Hippocampal formation (tissue), 2 donors: ENCODE measurements at regions not wholly inside any gene's neighbourhood (a gene's known extent, or its start where the extent isn't known, plus 50 kb on each side); places are given as distances from the start of the nearest gene placed in this dataset.

Source experiments
- DNase-seq, 2 donors: peaks; one replicate each; lab custom pipeline; 2025; lab: John Stamatoyannopoulos, UW

DNA sequence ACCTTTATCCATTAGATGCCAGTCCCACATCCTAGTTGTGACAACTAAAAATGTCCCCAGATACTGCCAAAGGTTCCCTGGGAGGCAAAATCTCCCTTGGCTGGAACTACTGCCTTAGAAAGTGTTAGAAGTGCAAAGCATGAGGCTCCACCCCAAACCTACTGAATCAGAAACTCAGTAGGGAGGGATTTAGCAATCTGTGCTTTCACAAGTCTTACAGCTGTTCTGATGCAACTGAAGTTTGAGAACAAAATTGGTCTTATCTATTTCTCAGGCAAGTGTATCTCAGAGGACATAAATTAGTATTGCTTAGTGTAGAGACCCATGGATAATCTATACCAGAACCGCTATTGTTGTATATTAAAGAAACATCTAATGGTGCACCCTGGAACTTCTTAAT lies 70.2 kb downstream of the CLDN1 start:
- DNase-seq, result no peak

DNA sequence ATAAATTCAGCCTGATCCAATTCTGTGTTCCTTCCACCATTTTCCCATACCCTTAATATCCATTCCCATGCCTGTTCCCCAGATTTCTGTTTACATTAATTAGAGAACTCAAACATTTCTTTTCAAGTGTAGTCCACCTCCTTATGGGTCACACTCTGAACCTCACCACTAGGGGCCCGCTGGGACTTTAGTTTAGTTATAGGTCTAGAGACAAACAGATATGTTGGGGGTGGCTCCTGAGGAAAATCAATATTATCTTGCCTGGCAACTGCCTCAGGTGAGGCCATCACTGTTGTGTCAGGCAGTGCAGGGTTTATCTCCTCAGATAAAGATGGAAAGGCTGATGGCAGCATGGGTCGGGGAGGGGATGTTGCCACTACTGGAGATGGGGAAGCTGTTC lies 72.8 kb downstream of the CLDN1 start:
- DNase-seq, result no peak

DNA sequence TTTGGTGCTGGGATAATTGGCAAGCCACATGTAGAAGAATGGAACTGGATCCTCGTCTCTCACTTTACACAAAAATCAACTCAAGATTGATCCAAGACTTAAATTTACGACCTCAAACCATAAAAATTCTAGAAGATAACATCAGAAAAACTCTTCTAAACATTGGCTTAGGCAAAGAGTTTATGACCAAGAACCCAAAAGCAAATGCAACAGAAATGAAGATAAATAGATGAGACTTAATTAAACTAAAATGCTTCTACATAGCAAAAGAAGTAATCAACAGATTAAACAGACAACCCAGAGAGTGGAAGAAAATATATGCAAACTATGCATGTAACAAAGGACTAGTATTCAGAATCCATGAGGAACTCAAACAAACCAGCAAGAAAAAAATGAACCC lies 80.1 kb downstream of the CLDN1 start:
- DNase-seq, result no peak

GRCh38 chr3:190239325-190239724 lies 82.9 kb downstream of the CLDN1 start:
- DNase-seq, result no peak

DNA sequence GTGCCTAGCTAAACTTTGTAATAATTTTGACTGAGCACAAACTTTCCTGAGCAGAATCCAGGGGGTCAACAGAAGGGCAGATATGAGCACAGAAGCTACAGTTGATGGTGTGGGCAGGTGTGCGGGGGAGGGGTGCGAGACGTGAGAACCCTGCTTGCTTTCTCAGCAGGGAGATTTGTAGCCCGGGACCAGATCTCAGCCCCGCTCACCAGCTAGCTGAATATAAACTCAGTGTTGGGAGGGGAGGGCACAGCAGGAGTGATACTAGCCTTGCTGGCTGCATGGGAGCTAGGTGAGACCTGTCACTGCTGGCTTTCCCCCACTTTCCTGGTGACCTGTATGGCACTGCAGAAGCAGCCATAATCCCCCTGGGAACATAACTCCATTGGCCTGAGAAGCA lies 83.4 kb downstream of the CLDN1 start:
- DNase-seq, result no peak

- DNase-seq, result no peak
Measured at GRCh38 chr3:190234621-190235020, 87.6 kb downstream of the CLDN1 start.

DNA sequence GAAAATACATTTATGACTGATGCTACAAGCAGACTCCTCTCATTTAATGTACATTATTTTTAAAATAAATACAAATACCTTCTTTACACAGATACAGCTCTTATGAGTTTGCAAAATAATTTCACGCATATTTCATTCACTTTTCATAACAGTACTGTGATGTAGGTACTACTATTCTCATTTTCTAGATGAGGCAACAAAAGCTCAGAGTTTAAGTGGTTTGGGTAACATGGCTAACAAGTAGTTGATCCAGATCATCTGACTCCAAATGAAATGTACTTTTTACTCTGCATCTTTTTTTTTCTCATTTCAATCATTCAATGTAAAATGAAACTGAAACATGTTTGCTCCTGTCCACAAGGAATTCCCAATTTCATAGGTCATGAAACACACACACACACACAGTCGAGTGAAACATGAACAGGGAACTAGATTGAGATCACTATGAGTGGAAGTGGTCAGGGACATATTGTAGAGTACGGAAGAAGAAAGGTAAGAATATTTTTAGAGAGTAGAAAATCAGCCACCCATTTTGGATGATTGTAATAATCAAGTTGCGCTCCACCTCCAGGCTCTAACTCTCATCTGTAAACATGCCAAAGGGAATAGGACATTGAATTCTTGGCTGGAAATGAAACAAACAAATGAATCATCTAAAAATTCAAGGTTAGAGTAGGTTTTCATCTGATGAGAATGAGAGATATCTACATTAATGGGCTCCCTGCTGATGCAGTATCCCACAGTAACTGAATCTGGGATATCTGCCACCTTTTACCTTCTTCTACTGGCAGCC lies 92.4 kb downstream of the CLDN1 start:
- DNase-seq, result no peak

- DNase-seq, result peak in 1 of 2 donors; percentile 7
Measured at GRCh38 chr3:190227064-190227463, 95.2 kb downstream of the CLDN1 start.

DNA sequence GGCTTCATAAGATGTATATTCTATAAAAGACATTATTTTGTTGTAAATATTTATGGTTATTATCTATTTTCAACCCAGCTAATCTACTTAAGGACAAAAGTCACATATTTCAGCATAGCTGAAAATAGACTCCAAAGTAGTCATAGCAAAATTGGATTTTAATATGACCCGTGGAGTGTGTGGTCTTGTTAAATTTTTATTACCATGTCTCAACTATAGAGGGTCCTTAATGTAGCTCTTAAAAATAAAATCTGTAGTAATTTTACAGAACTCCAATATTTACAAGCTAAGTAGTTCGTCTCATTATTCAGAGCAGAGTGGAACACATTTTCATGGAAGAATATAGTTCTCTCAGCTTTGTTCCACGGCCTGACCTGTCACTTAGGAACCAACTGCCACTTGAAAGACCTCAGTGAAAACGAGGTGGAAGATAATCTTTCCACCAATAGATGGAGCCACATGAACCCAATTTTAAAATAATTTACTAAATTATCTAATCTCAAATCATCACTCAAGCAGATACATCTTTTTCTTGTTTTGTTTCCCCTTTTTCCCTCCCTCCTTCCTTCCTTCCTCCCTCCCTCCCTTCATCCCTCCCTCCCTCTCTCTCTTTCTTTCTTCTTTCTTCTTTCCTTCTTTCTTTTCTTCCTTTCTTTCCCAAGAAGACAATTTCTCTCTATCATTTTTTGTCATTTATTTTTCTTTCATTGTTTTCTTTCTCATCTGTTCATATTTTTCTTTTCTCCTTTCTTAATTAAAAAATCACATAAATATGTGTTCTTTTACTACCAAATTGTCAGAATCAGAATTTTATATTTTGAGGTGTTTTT lies 97.2 kb downstream of the CLDN1 start:
- DNase-seq, result peak in 1 of 2 donors; percentile 27

DNA sequence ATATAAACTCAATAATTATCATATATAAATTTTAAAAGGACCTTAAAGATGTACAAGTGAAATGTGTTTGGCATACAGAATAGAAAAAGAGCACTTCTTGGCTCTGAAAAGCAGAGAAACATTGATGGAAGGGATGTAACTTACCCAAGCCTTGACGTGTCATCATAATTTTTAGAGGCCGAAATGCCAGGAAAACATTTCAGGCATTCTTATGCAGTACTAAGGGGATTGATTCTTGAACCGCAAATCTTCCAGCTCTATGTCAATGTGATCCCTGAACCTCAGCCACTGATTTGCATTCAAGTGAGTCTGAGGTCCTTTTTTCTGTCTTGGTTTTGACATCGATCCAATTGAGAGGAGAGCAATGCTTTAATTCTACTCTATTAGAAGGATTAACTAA lies 97.8 kb downstream of the CLDN1 start:
- DNase-seq, result no peak

- no peak for DNase-seq
Measured at GRCh38 chr3:190222916-190223315, 99.3 kb downstream of the CLDN1 start.

GRCh38 chr3:190222360-190222759 lies 99.9 kb downstream of the CLDN1 start:
- no peak for DNase-seq

DNA sequence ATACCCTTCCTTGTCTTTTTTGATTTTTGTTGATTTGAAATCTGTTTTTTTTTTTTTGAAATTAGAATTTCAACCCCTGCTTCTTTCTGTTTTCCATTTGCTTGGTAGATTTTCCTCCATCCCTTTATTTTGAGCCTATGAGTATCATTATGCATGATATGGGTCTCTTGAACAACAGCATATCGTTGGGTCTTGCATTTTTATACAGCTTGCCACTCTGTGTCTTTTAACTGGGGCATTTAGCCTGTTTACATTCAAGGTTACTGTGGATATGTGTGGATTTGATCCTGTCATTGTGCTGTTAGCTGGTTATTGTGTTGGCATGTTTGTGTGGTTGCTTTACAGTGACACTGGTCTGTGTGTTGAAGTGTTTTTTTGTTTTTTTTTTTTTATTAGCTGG lies 99.7 kb upstream of the P3H2 start:
- DNase-seq, result no peak

GRCh38 chr3:190217081-190217480 lies 96.4 kb upstream of the P3H2 start:
- DNase-seq, result no peak

GRCh38 chr3:190213727-190214126 lies 93.0 kb upstream of the P3H2 start:
- no peak for DNase-seq

- no peak for DNase-seq
Measured at GRCh38 chr3:190210608-190211007, 89.9 kb upstream of the P3H2 start.

DNA sequence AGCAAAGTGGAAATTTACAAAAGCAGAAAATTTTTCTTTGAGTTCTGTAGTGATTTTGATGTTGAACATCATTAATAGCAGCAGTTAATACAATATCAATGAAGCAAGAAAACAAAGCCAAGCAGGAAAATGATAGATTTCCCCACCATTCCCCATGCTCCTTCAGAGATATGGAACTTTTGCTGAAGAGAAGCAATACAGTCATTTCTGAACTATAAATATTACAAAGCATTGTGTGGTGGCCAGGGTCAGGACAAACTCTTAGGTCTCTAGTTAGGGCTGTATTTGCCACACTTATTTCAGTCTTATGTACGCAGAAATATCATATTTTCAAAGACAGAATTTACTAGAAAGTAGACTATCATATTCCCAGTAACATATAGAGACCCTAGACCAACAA lies 88.8 kb upstream of the P3H2 start:
- no peak for DNase-seq

GRCh38 chr3:190208196-190208595 lies 87.5 kb upstream of the P3H2 start:
- no peak for DNase-seq

DNA sequence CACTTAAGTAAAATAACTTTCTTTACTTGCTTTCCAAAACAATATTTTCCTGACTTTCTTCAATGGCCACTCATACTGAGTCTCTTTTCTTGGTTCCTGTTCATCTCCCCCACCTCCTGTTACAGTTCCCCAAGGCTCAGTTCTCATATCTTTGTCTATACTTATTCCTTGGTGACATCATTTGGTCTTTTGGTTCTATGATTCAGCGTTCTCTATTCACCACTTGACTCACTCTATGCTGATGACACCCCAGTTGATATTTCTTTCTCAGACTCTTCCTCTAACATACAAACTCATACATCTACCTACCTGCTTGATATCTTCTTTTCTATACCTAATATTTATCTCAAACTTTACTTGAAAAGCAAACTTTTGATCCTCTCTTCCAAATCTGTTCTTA lies 85.0 kb upstream of the P3H2 start:
- no peak for DNase-seq

GRCh38 chr3:190204200-190204599 lies 83.5 kb upstream of the P3H2 start:
- no peak for DNase-seq

- DNase-seq, result no peak
Measured at GRCh38 chr3:190197346-190197763, 76.7 kb upstream of the P3H2 start.

DNA sequence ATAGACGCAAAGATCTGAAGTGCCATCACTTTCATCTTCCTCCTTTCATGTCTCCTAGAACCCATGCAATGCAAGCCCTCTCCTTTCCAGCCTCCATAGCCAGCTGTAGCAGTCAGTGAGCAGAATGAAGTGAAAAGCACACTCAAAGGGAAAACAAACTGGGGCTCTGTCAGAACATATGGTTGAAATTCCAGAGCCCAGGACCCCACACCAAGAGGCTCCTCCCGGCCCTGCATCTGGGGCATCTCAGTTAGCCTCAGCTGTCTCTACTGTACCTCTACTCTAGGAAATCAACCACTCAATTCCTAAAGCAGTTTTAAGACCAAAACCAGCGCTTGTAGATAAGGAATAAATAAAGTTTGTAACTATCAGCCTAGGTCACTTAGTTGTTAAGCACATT lies 73.8 kb upstream of the P3H2 start:
- DNase-seq, result no peak

DNA sequence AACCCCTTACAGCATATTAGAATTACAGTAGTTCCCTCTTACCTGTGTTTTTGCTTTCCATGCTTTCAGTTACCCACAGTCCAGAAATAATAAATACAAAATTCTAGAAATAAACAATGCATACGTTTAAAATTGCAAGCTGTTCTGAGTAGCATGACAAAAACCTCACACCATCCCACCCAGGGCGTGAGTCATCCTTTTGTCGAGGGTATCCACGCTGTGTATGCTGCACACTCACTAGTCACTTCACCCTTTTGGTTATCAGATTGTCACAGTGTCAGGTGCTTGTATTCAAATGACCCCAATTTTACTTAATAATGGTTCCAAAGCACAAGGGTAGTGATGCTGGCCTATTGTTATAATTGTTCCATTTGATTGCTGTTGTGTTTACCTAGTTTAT lies 72.5 kb upstream of the P3H2 start:
- no peak for DNase-seq
